CD4-positive, alpha-beta T cell treated with Interleukin-1 beta for 1 hour (primary cell): ENCODE measurements at regions not wholly inside any gene's neighbourhood (a gene's known extent, or its start where the extent isn't known, plus 50 kb on each side); places are given as distances from the start of the nearest gene placed in this dataset.
"Not testable (repeated sequence)": the region's sequence is repeated elsewhere in the genome, so short reads cannot be mapped to it uniquely, and the experiment has no call there.

Source experiments
- DNase-seq, 2 donors: peaks; one replicate each; pipeline ENCODE4 v3.0.0-alpha.2; 2020 to 2022

DNA sequence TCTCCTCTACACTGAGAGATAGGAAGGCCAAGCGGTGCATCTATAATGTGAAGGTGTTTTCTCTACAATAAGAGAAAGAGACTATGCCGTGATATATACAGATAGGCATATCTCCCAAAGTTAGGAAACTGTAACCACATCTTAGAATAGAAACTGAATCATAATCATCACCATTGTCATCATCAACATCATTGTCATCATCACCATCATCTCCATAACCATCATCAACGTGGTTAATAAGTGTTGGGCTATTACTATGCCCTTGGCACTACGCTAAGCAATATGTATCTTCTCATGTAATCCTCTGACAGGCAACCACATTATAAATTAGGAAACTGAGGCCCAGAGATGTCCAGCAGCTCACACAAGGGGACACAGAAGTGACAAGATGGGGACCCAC is 369.9 kb downstream of the ANAPC1 start:
- not testable (repeated sequence) for DNase-seq

DNA sequence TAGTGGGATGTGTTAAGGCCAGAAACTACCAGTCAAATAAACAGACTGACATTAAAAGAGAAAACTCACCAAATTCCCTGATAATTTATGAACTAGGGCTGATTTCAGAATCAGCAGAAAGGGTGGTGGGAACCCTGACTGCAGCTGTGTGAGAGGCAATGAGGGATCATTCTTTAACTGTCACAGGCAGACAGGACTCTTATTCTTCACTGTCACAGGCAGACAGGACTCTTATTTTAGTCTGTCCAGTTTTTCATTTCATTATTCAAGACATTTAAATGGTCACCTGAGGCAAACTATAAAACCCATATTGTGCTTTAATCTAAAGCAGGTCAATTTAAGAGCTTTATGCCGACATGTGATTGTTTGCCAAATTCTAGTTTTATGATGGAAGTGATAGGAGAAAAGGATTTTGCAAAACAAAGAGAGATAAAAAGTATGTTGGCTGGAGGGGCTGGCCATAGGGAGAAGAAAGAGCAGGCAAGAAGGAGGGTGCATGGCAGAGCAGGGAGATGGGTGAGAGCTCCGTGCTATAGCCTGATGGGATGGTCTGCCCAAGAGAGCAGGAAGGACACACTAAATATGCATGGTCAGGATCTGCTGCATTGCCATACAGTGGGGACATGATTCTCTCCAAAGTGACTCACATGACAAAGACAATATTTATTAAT is 366.8 kb downstream of the ANAPC1 start:
- DNase-seq = not testable (repeated sequence)

DNA sequence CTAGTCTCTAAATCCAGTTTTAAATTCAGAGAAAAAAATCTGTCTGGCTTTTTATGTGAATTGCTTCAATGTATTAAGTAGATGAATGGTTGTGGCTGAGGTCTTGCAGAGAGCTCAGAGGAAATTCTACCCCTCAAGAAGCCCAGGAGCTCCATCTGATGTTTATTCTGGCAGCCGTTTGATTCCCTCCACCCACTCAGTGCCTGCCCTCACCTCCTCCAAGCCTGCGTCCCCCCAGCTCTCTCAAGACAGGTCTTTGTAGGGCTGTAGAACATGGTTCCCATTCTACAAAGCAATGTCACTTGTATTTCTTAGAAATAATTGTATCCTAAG is 366.3 kb downstream of the ANAPC1 start:
- DNase-seq = not testable (repeated sequence)

DNA sequence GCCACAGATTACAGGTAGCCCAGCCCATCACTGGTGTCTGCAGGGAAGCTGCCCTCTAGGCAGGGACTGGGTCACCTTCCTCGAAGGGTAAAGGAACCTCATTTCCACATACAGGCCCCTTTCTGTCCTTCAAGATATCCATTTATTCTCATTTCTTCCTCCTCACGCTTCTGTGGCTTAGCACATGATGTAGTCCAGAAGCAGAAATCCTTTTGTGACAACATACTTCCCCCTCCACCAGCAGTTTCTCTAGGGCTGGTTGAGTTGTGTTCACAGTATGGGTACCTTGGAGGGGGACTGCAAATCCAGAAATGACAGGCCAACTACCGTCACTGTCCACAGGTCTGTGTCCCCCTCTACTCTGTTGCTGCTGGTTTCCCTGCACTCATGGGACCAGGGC is 364.9 kb downstream of the ANAPC1 start:
- no peak for DNase-seq

DNA sequence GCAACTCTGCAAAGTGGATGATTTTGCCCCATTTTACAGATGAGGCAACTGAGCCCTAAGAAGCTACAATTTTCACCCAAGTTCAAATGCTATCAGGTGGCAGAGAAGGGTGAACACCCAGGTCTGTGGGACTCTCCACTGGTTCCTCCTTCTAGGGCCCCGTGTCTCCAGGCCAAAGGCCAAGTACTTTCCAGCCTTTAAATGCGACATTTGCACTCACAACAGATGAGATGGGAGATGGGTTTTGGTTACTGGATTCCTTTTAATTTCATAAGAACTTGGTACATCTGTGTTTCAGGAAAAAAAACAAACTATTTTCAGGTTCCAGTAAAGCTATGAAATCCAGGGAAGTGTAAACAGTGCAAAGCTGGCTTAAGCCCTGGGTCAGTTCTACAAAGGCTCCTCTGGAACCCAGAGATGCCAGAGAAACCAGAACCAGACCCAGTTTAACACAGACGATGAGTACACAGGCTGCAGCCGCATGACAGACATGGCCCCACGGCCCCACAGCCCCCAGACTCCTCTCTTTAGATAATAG is 361.7 kb downstream of the ANAPC1 start:
- DNase-seq = no peak

DNA sequence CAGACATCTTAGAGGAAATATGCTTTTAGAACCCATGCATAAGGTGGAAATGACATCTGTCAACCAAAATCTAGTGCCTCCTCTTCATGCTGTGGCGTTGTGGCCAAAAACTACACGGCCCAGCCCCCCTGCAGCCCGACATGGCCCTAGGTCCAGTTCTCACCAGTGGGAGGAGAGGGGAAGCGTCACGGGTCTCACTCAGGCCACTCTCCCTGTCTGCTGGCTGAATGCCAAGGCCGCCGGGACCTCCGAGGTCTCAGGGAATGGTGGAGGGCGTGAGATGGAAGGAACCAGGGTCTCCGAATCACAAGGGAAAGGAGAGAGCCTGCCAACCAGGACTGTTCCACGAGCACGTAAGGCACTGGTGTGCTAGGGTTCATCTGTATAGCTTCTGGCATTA is 361.0 kb downstream of the ANAPC1 start:
- no peak for DNase-seq

DNA sequence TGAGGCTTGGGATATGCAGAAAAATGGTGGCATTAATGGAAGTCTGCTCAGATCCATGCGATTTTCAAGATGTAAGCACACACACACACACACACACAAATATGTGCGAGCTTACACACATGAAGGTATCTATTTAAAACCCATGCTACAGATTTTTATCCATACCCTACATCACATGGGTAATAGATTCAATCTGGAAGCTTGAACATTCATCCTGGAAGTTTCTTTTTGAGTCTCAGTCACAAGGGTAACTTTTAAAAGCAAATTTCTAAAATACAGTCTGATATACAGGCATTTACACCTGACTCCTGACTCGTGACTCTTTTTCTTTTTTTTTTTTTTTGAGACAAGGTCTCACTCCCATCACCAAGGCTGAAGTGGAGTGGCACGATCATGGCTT is 359.0 kb downstream of the ANAPC1 start:
- not testable (repeated sequence) for DNase-seq

DNA sequence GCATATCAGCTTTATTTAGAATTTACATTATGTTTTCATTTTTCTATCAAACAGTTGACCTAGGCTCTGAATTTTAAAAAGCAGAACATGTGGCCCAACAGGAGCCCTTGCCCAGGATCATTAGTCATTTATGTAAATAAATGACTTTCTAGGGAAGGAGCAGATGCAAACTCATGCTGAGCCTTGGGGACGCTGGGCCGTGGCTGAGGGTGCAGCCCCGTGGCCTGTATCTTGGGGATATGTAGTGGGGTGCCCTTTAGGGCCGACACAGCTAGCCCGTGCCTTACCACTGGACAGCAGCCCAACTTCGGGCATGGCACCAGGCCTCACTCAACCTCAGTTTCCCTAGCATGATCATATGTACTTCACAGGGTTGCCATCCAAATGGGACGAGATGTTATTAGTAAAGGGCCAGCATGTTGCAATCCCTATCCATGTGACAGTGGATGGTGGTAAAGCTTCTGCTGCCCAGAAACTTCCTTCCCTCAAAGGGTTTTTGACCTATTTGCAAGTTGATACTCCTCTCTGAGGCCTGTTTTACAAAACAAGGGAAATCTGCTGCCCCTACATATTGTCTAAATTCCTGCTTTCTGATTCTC is 357.9 kb downstream of the ANAPC1 start:
- DNase-seq = peak in 1 of 2 donors; percentile 7

DNA sequence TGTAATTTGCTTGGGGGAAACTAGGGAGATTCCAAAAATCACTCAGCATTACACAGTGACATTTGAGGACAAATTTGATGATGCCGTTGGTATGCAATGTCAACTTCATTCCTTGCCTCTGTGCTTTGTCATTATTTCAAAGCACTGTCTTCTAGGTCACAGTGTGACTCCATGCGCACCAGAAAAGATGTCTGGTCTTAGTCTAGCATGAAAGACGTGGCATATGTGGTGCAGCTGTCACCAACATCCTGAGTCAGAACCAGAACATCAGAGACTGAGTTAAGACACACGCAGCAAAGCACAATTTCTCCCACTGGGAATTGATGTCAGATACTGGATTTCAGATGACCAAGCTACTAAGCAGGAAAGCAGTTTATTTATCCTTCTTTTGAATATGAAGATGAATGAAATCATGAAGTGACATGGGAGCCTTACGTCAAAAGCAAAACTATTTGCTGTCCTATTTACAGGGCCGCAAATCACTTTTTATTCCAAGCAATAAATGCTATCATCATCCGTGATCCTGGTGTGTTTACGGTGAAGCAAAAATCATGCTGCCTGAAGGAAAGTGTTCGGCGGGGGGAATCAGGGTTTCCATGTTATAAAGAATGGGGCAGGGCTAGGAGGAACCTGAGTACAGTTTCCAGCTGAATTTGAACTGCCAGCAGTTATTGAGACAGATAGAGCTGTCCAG is 356.1 kb downstream of the ANAPC1 start:
- not testable (repeated sequence) for DNase-seq

DNA sequence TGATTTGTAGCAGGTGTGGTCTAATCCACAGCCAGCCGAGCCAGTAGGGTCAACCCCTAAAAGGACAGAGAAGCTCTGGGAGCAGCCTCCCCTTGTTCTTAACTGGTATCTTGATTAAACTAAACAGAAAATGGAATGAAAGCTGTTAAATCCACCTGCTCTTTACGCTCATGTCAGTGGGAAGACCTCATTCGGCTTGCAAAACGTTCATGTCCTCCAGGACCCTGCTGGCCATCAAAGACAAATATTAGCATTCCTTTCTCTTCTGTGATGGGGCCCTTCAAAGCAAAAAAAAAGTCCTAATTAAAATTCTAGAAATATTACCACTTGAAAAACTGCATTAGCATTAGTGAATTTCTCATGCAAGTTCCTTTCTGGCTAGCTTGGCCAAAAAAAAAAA is 355.0 kb downstream of the ANAPC1 start:
- DNase-seq = not testable (repeated sequence)

DNA sequence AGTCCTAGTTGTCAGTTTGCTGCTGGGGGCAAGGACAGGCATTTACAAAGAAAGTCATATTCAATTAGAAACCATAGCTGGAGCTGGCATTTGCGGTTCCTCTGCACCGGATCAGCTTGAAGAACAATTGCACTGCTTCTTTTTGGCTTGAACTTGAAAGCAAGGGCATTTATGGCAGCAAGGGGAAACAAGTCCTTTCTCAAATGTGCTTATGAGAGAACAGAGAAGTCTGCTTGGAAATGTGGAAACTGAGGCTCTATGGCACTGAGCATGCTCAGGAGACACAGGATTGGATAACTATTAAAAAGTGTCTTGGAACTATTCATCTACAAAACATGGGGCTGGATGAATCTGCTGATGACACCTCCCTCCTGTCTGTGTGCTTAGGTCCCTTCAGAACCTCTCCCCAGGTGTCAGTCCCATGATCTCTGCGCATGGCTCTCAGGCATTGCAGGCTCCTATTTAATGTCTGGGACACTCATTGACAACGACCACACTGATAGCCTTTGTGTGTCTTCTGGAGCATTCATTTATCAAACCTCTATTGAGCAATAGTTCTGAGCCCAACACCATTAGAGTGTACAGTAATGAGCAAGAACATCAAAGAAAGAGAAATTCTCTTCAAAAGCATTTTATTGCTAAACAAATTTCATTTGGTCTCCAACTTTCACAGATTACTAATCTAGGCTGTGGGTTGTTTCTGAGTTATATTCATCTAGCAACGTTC is 353.6 kb downstream of the ANAPC1 start:
- DNase-seq = not testable (repeated sequence)

DNA sequence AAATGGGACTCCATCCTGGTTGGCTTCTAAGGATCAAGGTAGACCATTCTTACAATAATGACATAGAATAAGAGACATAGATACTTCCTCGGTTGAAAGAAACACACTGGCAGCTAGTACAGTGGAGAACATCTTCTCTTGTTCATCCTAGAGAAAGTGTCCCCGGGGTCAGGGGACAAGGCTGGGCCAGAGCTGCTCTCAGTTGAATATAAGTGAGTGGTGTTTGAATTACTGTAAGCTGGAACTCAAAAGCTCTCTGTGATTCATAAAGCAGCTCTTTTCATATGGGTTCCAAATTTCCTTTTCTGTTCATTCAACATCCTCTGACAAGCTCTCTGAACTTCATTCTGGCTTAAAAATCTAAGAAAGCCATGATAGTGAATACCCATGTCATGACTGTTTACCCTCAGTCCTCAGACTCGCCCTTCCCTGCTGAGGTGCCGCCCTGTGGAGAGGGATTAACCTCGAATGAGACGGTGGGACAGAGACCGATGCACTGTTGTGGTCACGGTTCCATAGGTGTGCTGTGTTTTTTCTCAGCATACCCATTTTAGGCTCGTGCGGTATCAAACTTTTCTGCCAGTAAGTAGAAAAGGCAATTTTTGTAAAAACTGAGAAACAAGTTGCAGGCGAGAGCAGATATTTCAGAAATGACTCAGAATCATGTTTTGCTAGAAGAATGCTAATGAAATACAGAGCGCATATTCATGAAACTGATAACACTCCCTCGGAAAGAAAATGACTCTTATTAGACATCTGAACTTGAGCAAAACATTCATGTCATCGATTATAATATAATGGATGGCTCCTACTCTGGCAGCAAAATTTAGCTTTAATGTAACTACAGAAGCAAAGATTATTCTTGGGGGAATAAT is 351.1 kb downstream of the ANAPC1 start:
- not testable (repeated sequence) for DNase-seq

DNA sequence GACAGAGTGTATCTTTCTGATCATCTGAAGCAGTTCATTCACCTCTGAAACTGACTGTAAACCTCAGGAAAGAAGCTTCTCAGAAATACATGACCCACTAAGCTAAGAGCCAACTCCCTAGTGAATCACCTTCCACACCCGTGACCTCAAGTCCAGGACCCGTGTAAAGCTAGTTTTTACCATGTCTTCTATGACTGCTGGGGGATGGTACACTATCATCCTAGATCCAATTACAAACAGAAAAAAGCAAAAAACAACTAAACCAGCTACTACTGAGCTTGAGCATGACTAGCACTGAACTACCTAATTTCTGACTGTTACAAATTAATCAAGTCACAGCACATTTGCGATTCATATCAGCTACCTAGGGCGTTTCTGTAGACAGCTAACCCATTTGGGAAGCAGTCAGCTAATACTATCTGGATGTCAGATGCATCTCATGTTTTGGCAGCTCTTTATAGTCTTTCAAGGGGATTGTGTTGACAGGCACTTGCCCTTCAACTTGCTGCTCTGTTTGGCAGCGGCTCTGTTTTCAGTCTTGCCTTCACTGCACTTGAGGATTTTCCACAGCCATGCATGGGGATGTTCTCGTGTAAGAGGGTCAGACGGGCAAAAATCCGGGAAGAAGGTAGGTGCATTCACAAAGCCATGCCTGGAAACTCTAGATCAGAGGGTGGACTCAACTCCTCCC is 350.3 kb downstream of the ANAPC1 start:
- DNase-seq = not testable (repeated sequence)

DNA sequence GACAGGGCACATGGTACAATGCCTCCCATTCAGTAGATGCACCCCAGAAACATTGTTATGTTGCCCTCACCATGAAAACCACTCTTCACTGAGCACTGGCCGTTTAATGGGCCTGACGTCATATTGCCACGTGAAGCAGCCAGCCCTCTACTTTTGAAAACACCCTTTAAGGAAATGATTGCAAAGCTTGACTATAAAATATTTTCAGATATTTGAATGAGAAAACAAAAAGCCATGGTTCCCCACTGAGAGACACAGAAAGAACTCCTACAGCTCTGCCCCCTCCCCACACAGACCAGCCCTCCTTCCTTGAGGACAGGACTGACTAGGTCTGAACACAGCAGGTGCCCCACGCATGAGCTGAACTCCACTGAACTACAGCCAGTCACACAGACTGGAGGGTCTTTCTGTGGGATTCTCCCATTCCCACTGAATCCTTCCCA is 349.1 kb downstream of the ANAPC1 start:
- peak; percentile 20 to 36 for DNase-seq

DNA sequence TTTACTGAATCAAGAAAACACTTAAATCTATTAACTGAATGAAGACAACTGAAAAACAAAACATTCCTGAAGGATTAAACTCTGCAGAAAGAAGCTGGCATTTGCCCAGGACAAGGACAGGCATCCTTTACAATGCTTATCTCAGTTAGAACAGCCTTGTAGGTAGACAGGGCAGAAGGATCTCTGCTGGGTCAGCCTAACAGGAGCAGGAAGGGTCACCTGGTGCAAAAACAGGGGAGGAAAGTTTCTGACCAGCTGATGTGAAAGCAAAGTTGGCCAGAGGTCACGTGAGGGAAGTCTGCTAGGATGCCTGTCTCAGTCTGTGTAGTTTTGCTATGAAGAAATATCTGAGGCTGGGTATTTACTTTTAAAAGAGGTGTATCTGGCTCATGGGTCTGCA is 348.6 kb downstream of the ANAPC1 start:
- DNase-seq = no peak

DNA sequence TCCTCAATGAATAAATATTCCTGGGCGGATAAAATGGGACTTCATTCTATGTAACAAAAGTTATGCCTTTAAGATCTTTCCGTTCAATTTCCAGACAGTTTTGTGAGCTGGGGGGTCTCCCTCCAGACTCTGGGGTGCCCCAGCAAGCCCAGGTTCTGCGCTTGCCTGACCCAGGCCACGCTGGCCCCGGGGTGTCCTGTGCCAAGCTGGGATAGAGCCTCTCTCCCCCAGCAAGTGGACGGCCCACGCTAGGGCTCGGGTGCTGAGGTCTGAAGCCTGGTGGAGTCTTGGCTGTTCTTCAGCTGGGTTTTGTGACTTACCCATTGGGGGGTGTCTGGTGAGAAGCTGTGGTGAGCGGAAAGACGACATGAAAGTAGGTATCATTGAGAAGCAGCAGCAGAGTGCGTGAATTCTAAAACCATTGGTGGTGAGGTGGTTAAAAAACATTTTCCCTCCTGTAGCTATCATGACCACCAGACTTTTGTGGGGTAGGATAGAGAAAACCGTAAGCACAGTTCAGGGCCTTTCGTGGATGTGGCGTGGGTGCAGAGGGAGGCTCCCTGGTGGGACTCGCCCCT is 346.8 kb downstream of the ANAPC1 start:
- no peak for DNase-seq

DNA sequence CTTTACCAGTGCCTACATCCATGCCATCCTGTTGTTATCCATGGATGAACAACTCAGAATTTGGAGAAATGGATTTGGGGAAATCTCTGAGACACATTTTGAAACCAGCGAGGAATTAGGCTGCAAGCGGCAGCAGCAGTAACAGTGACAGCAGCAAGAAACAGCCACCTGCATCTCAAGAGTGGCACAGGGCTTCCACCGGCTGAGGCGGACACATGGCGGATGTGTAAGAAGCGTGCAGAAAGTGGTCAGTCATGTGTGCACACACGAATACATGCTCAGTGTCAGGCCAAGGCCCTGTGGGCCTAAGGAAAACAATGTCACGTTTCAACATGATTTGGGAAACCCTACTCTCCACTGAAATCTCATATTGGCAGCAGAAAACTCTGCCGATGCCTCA is 344.0 kb downstream of the ANAPC1 start:
- DNase-seq = not testable (repeated sequence)

DNA sequence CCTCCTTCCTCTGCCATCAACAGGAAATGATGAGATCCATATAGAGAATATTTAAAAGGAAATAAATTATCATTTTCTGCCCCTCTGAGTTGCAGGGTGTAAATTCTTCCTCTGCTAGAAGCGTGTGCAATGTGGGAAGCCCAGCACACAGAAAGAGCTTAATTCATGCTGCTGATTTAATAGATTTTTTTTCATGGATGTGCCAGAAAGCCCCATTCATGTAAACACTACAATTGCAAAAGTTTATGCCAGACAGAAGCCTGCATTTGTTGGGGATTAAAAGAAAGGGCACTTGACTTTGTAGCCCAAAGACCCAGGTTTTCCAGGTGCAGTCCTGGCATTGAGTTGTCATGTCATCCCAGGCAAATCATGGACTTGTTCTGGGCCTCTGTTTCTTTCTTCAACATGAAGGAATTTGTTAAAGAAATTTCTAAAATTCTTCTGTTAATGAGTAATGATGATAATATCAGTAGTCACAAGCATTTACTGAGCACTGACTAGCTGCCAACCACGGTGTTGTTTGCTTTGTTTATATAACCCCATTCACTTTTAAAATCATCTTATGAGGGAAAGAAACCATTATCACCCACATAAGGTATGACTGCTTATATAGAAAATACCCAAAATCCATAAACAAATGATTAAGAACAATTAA is 341.7 kb downstream of the ANAPC1 start:
- not testable (repeated sequence) for DNase-seq

DNA sequence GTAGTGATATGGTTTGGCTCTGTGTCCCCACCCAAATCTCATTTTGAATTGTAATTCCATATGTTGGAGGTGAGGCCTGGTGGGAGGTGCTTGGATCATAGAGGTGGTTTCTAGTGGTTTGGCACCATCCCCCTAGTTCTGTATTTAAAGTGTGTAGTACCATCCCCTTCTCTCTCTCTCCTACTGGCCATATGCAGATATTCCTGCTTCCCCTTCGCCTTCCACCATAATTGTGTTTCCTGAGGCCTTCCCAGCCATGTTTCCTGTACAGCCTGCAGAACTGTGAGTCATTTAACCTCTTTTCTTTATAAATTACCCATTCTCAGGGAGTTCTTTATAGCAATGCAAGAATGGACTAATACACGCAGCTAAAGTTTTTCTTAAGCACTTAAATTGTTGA is 340.0 kb downstream of the ANAPC1 start:
- DNase-seq = not testable (repeated sequence)

DNA sequence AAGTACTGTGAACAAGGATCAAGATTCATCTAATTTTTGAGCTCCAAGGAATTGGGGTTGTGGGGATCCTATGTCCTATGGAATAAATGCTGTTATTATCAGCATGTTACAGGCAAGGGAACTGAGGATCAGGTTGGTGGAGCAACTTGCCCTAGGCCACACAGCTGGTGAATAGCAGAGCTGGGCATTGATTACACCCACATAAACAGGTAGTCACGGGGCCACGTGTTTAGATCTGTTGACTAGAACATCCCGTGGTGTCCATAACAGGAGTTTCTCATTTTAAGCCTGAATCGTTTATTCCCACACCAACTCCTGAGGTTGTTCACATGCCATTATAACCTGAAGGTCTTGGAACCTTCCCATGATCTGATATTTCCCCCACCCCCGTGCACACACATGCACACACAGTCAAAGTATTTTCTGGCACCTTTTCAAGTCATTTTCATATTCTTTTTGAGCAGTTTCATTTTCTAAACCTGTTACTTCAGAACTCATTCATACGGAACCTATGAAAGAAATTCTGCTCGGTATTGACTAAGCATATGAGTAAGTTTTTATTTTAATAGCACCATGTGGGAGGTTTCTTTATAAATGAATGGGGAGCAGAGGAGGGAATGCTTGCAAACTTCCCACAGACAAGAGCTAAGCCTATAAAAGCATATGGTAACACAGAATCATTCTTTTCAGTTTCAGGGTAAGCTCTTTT is 338.1 kb downstream of the ANAPC1 start:
- DNase-seq = not testable (repeated sequence)
